ENCODE measurements at regions not wholly inside any gene's neighbourhood (a gene's known extent, or its start where the extent isn't known, plus 50 kb on each side); places are given as distances from the start of the nearest gene placed in this dataset.

GRCh38 chr9:27967210-27967609, 393.9 kb upstream of the C9orf72 start:
- no peak for TF ChIP-seq CTCF (conservative IDR thresholded peaks at IDR 0.05; ENCODE audit: control insufficient read depth, insufficient read depth, low read depth, low read length)
- H3K4me3 ChIP-seq (ENCODE audit: control insufficient read depth, low read depth, low read length), result no peak overlapping the region
- no peak for DNase-seq (ENCODE audit: low read depth)

GRCh38 chr9:27977931-27978330, 404.6 kb upstream of the C9orf72 start:
- no peak for TF ChIP-seq CTCF (conservative IDR thresholded peaks at IDR 0.05; ENCODE audit: control insufficient read depth, insufficient read depth, low read depth, low read length)

DNA sequence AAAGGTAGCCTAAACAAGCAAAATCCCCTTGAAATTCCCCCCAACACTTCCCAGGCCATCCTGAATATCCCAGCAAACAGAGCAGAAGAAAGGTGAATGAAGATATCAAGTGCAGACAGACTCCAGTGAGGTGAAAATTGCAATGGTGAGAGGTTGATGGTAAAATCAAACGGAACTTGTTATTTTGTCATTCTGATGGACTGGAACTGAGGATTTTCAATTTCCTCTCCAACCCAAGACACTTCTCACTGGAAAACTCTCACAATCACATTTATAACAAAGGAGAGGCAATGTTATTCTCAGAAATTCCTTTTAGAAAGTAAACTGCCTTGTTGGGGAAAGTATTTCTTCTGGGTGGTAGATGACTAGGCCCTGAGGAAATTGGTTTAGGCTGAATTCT, 412.4 kb upstream of the C9orf72 start:
- H3K4me3 ChIP-seq (ENCODE audit: control insufficient read depth, low read depth, low read length), result no peak overlapping the region
- no peak for DNase-seq (ENCODE audit: low read depth)
- no peak for TF ChIP-seq CTCF (conservative IDR thresholded peaks at IDR 0.05; ENCODE audit: control insufficient read depth, insufficient read depth, low read depth, low read length)

More at GRCh38 chr9:27977931-27978330, 404.6 kb upstream of the C9orf72 start:
- H3K4me3 ChIP-seq (ENCODE audit: control insufficient read depth, low read depth, low read length), result no peak overlapping the region
- no peak for DNase-seq (ENCODE audit: low read depth)

DNA sequence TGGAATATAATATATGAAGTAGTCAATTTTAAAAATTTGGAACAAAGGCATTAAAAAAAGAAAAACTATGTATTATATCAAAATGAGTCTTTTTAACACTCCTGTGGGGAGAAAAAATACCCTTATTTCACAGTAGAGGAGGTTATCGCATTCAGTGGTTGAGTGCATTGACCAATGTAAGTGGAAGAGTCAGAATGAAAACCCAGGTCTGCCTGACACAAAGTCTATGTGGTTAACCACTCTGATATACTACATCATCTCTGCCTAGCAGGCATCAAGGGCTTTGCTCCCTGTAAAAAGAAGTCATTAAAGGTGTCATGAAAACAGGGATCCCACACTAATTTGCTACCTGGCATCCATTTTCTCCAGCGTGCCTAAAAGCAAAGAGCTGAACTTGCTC, 417.2 kb upstream of the C9orf72 start:
- DNase-seq (ENCODE audit: low read depth), result no peak
- H3K4me3 ChIP-seq (ENCODE audit: control insufficient read depth, low read depth, low read length), result no peak overlapping the region
- TF ChIP-seq CTCF (conservative IDR thresholded peaks at IDR 0.05; ENCODE audit: control insufficient read depth, insufficient read depth, low read depth, low read length), result no peak

- no peak for TF ChIP-seq CTCF (conservative IDR thresholded peaks at IDR 0.05; ENCODE audit: control insufficient read depth, insufficient read depth, low read depth, low read length)
- DNase-seq (ENCODE audit: low read depth), result no peak
- H3K4me3 ChIP-seq (ENCODE audit: control insufficient read depth, low read depth, low read length), result no peak overlapping the region
Observed at GRCh38 chr9:27991221-27991620, 417.9 kb upstream of the C9orf72 start.

DNA sequence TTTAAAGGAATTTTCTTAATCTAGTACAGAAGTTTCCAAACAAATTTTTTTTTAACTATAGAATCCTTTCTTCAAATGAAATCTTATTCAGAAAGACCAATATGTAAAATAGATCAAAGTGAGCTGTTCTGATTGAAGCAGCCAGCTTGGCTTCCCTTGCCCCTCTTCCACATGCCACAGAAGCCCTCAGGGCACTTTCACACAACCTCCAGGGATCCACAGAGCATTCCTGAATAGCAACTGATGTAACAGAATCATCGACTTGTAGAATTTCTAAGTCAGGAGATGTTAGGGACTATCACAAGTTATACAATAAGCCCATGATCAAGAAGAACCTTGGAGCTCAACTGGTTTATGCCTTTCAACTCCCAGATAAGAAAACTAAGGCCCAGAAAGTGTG, 427.8 kb upstream of the C9orf72 start:
- no peak for TF ChIP-seq CTCF (conservative IDR thresholded peaks at IDR 0.05; ENCODE audit: control insufficient read depth, insufficient read depth, low read depth, low read length)
- DNase-seq (ENCODE audit: low read depth), result no peak
- no peak overlapping the region for H3K4me3 ChIP-seq (ENCODE audit: control insufficient read depth, low read depth, low read length)

GRCh38 chr9:28004900-28005299, 431.6 kb upstream of the C9orf72 start:
- no peak for TF ChIP-seq CTCF (conservative IDR thresholded peaks at IDR 0.05; ENCODE audit: control insufficient read depth, insufficient read depth, low read depth, low read length)
- no peak overlapping the region for H3K4me3 ChIP-seq (ENCODE audit: control insufficient read depth, low read depth, low read length)
- DNase-seq (ENCODE audit: low read depth), result no peak
